ENCODE measurements at regions not wholly inside any gene's neighbourhood (a gene's known extent, or its start where the extent isn't known, plus 50 kb on each side); places are given as distances from the start of the nearest gene placed in this dataset.

DNA sequence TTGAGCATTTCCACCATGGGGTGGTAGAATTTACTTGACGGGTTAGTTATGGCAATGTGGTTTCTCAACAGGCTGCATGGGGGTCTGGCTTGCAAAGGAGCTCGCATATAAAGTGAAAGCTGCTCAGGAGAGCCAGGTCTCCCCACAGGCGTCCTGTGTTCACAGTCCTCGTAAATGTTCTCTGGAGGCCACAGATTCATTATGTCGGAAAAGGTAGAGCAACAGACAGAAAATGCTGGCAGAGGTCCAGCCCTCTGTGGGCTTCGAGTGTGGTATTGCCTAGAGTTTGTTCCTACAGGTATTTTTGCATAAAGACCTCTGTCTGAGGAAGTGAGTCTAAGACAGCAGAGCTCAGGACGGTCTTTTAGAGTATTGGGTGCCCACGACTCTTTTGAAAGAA lies 96.4 kb downstream of the CDCA7 start:
- intact Hi-C loops (cut with micrococcal nuclease; ENCODE audit: unreplicated experiment): no loop called here

DNA sequence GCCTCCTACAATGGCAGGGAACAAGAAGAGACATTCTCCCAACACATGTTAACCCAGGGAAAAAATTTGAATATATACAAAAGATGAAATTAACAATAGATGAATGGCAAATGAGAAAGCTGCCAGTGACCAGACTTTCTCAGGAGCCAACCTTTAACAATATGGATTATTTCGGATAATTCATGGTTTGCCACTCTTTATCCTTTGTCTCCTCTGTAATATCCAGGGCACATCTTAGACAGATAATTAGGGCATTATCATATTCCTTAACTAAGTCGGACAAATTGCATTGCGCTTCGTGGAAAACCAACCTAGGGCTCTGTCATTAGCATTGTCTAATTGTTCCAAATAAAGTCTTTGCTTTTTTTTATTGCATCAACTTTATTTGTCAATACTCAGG lies 97.3 kb downstream of the CDCA7 start:
- Mint-ChIP-seq H3K27me3 (ENCODE audit: unreplicated experiment) (peaks cover 32% of the 10 kb centered on the region), H3K4me3 (ENCODE audit: low read depth, unreplicated experiment) (no peak overlapping the region), H3K4me1 (ENCODE audit: low read depth, unreplicated experiment) (no peaks in the 10 kb centered on the region), H3K9me3 (ENCODE audit: low read depth, unreplicated experiment) (no peaks in the 10 kb centered on the region), H3K36me3 (ENCODE audit: insufficient read depth, unreplicated experiment) (peaks cover 4% of the 10 kb centered on the region), H3K27ac (ENCODE audit: unreplicated experiment) (no peak overlapping the region)
- CTCF ChIA-PET: no interaction called here
- BruUV-seq (replicated peaks): no TSS peak
- intact Hi-C loops (cut with micrococcal nuclease; ENCODE audit: unreplicated experiment): no loop called here
- TF ChIP-seq, protein P1, sequence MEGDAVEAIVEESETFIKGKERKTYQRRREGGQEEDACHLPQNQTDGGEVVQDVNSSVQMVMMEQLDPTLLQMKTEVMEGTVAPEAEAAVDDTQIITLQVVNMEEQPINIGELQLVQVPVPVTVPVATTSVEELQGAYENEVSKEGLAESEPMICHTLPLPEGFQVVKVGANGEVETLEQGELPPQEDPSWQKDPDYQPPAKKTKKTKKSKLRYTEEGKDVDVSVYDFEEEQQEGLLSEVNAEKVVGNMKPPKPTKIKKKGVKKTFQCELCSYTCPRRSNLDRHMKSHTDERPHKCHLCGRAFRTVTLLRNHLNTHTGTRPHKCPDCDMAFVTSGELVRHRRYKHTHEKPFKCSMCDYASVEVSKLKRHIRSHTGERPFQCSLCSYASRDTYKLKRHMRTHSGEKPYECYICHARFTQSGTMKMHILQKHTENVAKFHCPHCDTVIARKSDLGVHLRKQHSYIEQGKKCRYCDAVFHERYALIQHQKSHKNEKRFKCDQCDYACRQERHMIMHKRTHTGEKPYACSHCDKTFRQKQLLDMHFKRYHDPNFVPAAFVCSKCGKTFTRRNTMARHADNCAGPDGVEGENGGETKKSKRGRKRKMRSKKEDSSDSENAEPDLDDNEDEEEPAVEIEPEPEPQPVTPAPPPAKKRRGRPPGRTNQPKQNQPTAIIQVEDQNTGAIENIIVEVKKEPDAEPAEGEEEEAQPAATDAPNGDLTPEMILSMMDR (IDR thresholded peaks at IDR 0.05; ENCODE audit: unreplicated experiment): no peak
- DNase-seq: no peak

More for the DNA sequence above, 96.4 kb downstream of the CDCA7 start:
- TF ChIP-seq, protein P1 (IDR thresholded peaks at IDR 0.05; ENCODE audit: unreplicated experiment): no peak
- no peaks in the 10 kb centered on the region for H3K9me3 Mint-ChIP-seq (ENCODE audit: low read depth, unreplicated experiment)
- peaks cover 24% of the 10 kb centered on the region for H3K27me3 Mint-ChIP-seq (ENCODE audit: unreplicated experiment)
- CTCF ChIA-PET: no interaction called here
- no peaks in the 10 kb centered on the region for H3K4me1 Mint-ChIP-seq (ENCODE audit: low read depth, unreplicated experiment)
- BruUV-seq (replicated peaks): no TSS peak
- no peak overlapping the region for H3K27ac Mint-ChIP-seq (ENCODE audit: unreplicated experiment)
- peaks cover 4% of the 10 kb centered on the region for H3K36me3 Mint-ChIP-seq (ENCODE audit: insufficient read depth, unreplicated experiment)
- no peak overlapping the region for H3K4me3 Mint-ChIP-seq (ENCODE audit: low read depth, unreplicated experiment)
- DNase-seq: no peak

DNA sequence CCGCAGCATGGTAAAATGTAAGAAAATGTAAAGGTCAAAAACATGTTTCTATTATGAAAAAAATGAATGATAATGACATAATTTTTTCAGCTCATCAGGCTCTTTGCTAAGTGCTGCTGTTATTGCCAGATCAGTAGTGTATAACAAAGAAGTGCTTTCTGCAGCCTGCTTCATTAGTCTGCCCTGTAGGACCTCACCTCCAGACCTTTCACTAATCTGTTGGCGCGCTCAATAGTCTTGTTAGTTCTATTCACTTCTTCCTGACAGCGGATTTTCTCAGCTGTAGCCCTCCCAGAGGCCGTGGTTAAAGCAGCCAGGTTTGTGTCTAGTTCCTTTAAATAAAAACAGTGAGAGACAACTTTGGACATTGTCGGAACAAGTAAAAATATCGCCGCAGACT lies 97.7 kb downstream of the CDCA7 start:
- H3K4me1 Mint-ChIP-seq (ENCODE audit: low read depth, unreplicated experiment): no peaks in the 10 kb centered on the region
- BruUV-seq (replicated peaks): no TSS peak
- TF ChIP-seq, protein P1 (IDR thresholded peaks at IDR 0.05; ENCODE audit: unreplicated experiment): no peak
- H3K27me3 Mint-ChIP-seq (ENCODE audit: unreplicated experiment): peaks cover 33% of the 10 kb centered on the region
- DNase-seq: no peak
- H3K9me3 Mint-ChIP-seq (ENCODE audit: low read depth, unreplicated experiment): no peaks in the 10 kb centered on the region
- H3K36me3 Mint-ChIP-seq (ENCODE audit: insufficient read depth, unreplicated experiment): peaks cover 4% of the 10 kb centered on the region
- H3K4me3 Mint-ChIP-seq (ENCODE audit: low read depth, unreplicated experiment): no peak overlapping the region
- H3K27ac Mint-ChIP-seq (ENCODE audit: unreplicated experiment): no peak overlapping the region
- intact Hi-C loops (cut with micrococcal nuclease; ENCODE audit: unreplicated experiment): no loop called here
- CTCF ChIA-PET: no interaction called here

DNA sequence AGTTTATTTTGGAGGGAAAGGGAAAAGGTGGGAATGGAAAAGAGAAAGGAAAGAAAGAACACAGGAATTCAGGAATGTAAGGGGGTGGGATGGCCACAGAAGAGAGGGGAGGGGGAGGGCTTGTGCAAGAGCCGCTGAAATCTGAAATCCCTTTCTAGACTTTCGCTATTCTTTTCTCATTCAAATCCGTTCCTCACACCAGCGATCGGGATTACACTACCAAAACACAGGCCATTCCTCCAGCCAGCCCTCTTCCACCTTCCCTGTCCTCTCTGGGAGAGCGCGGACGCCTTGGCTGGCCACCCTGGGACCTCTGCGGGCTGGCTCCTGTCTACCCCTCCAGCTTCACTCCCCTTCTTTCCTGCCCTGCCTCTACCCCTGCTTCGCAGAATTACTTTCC lies 102.3 kb downstream of the CDCA7 start:
- Mint-ChIP-seq H3K4me3 (ENCODE audit: low read depth, unreplicated experiment) (no peak overlapping the region), H3K9me3 (ENCODE audit: low read depth, unreplicated experiment) (no peaks in the 10 kb centered on the region), H3K36me3 (ENCODE audit: insufficient read depth, unreplicated experiment) (no peaks in the 10 kb centered on the region), H3K27ac (ENCODE audit: unreplicated experiment) (no peak overlapping the region), H3K4me1 (ENCODE audit: low read depth, unreplicated experiment) (no peaks in the 10 kb centered on the region), H3K27me3 (ENCODE audit: unreplicated experiment) (peaks cover 33% of the 10 kb centered on the region)
- no TSS peak for BruUV-seq (replicated peaks)
- TF ChIP-seq, protein P1 (IDR thresholded peaks at IDR 0.05; ENCODE audit: unreplicated experiment): no peak
- CTCF ChIA-PET: no interaction called here
- DNase-seq: no peak
- intact Hi-C loops (cut with micrococcal nuclease; ENCODE audit: unreplicated experiment): no loop called here

DNA sequence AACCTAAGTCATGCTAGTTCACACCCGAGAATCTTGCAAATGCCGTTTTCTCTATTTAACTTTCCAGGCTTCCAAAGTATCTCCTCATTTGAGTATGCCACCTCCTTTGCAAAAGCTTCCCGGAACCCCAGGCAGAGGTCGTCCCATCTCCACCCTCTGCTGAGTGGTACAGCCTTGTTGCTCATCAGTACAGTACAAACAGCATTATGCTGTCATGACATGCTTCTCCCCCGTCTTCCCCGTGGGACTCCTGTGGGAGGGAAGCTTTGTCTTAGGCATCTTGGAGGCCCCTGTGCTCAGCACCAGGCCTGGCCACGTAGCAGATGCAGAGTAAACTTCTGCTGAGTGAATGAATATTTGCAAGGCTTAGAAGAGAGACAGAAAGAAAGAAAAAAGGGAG lies 102.7 kb downstream of the CDCA7 start:
- TF ChIP-seq, protein P1 (IDR thresholded peaks at IDR 0.05; ENCODE audit: unreplicated experiment): no peak
- Mint-ChIP-seq H3K4me1 (ENCODE audit: low read depth, unreplicated experiment) (no peaks in the 10 kb centered on the region), H3K27me3 (ENCODE audit: unreplicated experiment) (peaks cover 33% of the 10 kb centered on the region), H3K9me3 (ENCODE audit: low read depth, unreplicated experiment) (no peaks in the 10 kb centered on the region), H3K36me3 (ENCODE audit: insufficient read depth, unreplicated experiment) (no peaks in the 10 kb centered on the region), H3K27ac (ENCODE audit: unreplicated experiment) (no peak overlapping the region), H3K4me3 (ENCODE audit: low read depth, unreplicated experiment) (no peak overlapping the region)
- BruUV-seq (replicated peaks): no TSS peak
- intact Hi-C loops (cut with micrococcal nuclease; ENCODE audit: unreplicated experiment): no loop called here
- CTCF ChIA-PET: no interaction called here
- DNase-seq: no peak
